SHP77 treated with DMSO at 0.1 percent for 48 hours (cell line): ENCODE measurements at regions not wholly inside any gene's neighbourhood (a gene's known extent, or its start where the extent isn't known, plus 50 kb on each side); places are given as distances from the start of the nearest gene placed in this dataset.
"Not testable (repeated sequence)": the region's sequence is repeated elsewhere in the genome, so short reads cannot be mapped to it uniquely, and the experiment has no call there.

Source experiments
- DNase-seq: peaks from one replicate; lab custom pipeline; 2025; lab: John Stamatoyannopoulos, UW

DNA sequence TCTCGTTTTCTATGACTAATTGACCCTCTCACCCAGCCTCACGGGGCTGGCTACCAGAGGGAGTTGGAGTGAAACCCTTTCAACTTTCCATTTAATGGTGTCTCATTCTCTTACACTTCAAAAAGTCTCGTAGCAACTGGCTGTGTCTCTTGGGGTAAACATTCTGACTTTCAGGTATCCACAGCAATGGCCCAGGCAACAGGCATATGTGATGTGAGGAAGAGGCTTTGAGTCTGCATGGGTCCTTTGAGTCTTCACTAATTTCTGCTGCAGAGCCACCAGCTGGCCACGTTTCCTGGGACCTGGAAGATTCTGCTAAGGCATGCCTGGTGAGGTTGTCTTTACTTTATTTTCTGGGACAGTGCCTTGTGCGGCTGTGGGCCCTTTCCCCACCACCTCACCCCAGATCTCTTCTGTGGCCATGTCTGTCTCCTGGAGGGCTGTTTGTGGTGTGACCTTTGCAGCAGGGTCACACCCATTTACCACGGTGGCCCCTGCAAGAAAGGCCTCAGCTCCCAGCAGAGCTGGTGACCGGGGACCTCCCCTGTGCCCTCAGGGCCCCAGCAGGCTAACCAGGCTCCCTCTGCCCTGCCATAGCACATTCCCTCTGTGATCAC, 112.5 kb upstream of the FRG1 start:
- no peak for DNase-seq

DNA sequence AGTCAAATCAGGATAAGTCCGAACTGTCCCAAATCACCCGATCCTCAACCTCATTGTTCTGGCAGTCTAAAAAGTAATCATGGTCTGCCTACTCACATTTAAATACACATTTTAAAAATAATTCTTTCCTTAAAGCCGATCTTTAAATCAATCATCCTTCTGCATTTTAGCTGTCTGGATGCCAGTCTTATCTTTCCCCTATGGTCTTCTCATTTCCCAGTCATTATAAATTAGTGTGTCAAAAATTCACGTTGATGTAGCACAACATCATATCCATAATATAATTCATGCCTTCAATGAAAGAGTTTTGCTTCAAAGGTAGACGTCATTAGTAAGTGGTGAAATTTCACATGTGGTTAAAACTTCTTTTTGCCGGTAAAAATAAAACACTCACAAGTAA, 108.1 kb upstream of the FRG1 start:
- no peak for DNase-seq

DNA sequence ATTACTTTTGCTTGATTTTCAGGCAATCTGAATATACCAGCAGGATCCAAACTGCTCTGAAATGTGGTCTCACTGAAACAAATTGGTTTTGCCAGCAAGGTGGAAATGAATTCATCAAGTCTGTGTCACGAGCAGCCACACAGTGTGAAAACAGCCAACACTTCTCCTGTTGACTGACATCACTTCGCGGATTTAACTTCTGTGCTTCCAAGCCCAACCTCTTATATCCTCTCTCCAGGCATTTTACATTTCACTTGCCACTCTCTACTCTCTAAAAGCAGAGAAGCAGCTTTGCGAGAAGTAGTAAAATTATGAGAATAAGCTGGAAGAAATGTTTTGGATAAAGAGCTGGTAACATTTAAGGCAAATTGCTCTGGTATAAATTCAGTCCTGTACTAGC, 106.1 kb upstream of the FRG1 start:
- DNase-seq, result no peak

DNA sequence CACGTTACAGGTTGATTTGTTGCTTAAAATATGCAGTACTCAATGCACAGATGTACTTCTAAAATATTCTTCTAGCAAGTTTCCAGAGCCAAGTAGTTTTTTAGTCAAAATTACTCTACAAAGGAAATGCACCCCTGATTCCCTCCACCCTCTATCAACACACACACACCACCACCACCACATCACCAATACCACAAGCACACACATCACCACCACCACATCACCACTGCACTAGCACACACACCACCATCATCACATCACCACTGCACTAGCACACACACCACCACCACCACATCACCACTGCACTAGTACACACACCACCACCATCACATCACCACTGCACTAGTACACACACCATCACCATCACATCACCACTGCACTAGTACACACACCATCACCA, 105.2 kb upstream of the FRG1 start:
- no peak for DNase-seq

DNA sequence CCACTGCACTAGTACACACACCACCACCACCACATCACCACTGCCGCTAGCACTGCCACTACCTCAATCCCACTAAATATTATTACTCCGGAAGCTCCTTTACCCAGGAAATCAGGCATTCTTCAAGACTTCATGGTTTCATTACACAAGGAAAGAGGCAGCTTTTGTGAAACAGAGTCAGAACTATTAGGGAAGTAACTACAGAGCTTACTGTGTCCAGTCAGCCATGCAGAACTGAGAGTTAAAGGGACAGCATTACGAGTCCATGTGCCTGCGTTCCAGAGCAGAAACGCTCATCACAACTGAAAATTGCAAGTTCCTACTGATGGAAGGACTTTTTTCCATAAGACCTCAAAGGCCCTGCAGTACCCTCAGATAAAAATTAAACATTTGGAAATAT, 103.2 kb upstream of the FRG1 start:
- no peak for DNase-seq

DNA sequence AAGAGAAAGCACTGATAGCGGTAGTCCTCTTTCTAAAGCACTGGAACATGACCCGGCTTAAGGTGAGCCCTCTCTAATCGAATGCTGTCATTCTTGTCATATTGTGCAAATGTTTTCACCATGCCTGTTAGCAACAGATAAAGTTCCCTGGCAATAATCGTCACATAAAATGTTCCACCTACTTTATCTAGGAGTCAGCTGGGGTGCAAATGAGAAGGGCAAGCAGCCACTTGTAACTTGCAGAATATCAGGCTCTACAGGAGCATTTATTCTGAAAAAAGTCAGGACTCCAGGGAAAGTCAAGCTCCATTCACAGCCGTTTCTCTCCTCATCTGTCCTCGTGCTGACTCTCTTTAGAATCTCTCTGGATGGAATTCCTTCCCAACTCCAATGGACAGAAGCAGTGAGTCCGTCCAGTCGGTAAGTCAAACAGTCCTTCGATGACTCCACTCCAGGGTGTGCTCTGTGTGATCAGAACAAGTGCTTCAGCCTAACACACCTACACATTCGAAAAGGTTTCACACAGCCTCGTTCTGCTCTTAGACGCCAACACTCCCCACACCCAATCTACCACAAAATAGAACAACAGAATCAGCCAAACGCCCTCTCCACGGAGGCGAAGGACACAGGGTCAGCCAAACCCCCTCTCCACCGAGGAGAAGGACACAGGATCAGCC, 101.7 kb upstream of the FRG1 start:
- no peak for DNase-seq

DNA sequence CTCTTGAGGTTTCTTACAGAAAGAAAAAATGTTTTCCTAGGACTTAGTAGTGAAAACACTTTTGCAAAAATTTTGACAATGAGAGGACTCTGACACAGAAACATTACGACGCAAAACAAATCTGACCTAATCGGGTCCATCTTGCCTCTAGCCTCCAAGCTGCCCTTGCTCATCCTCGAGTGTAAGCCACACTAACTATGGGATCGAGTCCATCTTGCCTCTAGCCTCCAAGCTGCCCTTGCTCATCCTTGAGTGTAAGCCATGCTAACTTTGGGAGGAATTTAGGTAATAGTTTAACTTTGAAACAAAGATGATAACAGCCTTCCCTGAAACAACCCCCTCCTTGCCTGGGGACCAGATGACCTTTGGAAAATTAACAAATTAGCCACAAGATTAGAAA, 100.3 kb upstream of the FRG1 start:
- DNase-seq, result no peak

DNA sequence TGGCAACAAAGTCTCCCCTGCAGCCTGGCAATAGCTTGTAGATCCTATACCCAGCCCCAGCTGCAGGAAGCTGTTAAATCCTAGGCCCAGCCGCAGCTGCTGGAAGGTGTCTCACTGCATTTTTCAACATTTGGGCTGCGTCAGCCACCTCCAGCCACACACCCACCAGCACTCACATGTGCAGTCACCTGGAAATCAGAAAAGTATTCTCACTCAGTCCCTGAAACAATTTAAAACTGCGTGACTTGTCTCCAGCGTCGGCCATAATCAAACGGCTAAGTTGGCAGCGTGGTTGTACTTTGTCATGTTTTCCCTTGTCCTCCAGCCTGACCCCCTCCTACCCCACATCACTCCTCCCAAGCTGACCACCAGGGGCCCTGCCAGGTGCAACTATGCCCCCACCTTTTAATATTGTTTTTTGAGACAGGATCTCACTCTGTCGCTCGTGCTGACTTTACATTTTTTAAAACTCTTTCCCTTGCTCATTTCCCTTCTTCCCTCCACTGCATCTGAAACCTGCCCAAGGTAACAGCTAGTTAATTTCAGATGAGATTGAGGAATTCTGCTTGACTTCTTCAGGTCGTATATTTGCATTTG, 97.2 kb upstream of the FRG1 start:
- DNase-seq, result no peak

DNA sequence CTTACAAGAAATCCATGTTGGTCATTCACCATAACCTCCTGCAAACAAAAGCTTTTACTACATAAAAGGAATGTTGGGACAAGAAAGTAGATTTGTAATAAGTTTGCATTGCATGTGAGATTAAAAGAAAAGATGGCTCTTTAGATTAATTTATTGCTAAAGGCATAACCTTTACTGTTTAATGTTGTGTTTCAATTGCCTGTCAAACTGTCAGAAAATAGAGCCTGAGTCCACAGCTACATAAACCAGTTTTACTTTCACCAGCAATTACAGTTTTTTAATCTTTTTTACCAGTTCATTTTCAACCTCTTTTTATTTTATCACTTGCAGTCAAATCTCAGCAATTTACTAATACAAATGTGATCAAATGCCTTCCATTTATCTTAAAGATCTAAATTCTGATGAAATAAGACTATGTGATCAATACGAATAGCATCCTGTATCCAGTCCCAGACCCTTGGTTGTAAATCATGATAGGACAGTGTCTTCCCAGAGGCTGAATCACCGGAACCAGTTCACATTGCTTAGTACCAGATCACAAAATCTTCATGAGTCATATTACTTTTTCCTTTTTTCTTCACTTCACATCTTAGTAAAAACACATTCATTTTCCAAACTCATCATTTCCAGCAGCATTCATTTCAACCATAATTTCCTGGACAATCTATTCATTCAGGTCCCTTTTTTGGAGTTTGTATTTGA, 95.4 kb upstream of the FRG1 start:
- no peak for DNase-seq

DNA sequence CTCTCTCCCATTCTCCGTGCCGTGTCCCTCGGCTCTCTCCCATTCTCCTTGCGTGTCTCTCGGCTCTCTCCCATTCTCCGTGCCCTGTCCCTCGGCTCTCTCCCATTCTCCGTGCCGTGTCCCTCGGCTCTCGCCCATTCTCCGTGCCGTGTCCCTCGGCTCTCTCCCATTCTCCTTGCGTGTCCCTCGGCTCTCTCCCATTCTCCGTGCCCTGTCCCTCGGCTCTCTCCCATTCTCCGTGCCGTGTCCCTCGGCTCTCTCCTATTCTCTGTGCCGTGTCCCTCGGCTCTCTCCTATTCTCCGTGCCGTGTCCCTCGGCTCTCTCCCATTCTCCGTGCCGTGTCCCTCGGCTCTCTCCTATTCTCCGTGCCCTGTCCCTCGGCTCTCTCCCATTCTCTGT, 94.6 kb upstream of the FRG1 start:
- not testable (repeated sequence) for DNase-seq

DNA sequence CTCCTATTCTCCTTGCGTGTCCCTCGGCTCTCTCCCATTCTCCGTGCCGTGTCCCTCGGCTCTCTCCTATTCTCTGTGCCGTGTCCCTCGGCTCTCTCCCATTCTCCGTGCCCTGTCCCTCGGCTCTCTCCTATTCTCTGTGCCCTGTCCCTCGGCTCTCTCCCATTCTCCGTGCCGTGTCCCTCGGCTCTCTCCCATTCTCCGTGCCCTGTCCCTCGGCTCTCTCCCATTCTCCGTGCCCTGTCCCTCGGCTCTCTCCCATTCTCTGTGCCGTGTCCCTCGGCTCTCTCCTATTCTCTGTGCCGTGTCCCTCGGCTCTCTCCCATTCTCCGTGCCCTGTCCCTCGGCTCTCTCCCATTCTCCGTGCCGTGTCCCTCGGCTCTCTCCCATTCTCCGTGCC, 94.1 kb upstream of the FRG1 start:
- DNase-seq, result not testable (repeated sequence)

DNA sequence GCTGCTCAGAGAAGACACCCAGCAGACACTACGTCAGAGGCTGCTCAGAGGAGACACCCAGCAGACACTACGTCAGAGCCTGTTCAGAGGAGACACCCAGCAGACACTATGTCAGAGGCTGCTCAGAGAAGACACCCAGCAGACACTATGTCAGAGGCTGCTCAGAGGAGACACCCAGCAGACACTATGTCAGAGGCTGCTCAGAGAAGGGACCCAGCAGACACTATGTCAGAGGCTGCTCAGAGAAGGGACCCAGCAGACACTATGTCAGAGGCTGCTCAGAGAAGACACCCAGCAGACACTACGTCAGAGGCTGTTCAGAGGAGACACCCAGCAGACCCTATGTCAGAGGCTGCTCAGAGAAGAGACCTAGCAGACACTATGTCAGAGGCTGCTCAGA, 92.0 kb upstream of the FRG1 start:
- DNase-seq, result not testable (repeated sequence)

DNA sequence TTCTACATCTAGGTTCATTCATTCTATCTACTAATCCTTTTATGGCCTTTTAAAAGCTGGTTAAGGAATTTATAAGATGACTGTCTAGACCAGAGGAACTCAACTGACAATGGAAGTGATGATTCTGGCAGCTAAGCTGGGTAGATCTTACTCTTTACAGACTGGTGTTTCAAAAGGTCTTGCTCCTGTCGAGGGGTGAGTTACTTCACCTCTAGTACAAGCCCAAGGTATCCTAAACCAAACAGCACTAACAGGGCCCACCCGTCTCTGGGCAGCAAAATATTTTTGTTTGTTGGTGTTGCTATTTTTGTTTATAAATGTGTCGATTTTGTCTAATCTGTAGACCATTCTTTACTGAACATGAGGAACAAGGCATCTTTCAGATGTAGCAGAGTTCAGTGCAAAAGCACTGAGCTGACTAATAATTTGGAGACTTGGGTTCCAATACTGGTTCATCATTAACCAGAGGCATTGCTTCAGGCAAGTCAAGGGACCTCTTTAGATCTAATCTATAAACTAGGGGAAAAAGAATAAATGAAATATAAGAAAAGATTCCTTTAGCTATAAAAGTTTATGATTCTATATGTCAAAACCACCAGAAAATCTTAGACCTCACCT, 90.3 kb upstream of the FRG1 start:
- no peak for DNase-seq

DNA sequence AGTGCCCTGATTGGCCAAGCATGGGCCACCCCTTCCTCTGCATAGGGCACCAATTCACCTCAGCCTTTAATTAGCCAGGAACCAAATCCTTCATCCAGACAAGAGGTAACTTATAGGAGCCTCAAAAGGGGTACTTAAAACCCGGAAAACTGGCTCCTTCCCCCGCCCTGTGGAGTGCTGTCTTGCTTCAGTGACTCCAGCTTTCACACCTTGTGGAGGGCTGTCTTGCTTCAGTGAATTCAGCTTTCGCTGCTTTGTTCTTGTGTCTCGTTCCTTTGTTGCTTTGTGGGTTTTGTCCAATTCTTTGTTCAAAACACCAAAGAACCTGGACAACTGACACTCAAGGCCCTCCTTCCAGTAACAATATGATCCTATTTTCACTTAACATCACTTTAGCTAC, 82.2 kb upstream of the FRG1 start:
- no peak for DNase-seq

DNA sequence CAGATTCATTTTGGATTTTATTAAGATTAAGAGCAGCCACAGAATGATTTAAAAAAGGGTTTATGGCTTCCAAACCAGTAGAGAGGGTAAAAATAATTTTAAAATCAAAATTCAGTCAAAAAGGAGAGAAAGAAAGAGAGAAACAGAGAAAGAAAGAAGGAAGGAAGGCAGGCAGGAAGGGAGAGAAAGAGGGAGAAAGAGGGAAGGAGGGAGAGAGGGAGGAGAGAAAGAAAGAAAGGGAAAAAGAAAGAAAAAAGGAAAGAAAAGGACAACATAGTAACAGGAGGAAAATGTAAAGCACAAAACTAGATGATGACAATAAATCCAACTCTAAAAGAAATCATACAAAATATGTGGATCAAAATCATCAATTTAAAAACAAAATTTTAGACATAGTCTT, 79.6 kb upstream of the FRG1 start:
- DNase-seq, result no peak

DNA sequence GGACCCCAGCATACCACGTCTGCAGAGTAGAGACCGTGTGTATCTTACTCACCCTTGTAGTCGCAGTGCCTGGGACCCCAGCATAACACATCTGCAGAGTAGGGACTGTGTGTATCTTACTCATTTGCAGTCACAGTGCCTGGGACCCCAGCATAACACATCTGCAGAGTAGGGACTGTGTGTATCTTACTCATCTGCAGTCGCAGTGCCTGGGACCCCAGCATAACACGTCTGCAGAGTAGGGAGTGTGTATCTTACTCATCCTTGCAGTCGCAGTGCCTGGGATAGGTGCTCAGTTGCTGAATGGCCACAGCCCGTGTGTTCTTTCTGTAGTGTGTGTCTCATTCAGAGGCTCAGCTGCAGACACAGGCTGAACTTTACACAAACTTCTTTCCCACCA, 71.4 kb upstream of the FRG1 start:
- DNase-seq, result no peak

DNA sequence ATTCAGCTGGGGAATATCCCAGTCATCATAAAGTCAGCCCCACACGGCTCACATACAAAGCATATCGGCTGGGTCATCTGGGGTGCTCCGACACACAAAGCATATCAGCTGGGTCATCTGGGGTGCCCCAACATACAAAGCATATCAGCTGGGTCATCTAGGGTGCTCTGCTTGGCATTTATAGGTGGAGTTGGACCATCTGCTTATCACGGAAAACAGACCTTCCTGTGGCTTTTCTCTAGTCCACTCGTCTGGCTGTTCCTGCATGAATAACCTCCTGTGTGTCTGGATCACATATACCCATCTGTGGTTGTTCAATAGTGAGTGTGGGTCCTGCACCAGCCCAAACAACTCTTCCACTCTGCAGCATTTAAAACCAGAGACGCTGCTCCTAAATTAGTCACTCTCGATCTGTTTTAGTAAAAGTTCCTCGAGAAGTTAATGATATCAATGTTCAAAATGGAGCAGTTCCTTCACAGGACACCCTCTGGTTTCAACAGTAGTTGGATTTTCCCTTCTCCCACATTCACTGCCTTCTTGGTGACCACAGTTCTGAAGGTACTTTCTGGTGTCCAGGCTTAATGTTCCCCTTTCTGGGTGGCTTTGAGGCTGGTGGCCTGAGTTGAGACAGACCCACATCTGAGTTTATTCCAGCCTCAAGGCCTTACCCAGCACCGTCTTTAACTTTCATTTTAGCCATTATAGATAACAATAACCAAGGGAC, 70.0 kb upstream of the FRG1 start:
- DNase-seq, result no peak

DNA sequence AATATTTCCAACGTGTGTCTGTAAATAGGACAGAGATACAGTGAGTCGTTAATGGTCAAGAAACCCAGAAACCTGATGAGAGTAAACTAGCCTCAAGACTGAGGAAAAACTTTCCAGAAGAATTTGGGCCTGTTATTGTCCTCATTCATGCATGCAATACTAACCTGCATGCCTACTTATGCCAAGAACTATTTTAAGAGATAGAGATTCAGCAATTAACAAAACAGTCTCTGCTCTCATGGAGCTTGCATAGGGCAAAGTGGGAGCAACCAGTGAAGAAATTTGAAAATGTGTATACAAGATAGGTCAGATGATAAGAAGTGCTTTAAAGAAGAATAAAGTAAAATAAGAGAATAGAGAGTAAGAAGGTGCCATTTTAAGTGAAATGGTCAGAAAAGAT, 66.1 kb upstream of the FRG1 start:
- no peak for DNase-seq

DNA sequence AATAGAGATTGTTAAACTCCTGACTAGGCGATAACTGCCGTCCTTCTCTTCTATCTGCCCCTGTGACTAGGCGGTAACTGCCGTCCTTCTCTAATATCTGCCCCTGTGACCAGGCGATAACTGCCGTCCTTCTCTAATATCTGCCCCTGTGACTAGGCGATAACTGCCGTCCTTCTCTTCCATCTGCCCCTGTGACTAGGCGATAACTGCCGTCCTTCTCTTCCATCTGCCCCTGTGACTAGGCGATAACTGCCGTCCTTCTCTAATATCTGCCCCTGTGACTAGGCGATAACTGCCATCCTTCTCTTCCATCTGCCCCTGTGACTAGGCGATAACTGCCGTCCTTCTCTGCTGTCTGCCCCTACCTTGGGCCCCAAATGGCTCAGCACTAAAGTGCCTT, 59.5 kb upstream of the FRG1 start:
- not testable (repeated sequence) for DNase-seq

DNA sequence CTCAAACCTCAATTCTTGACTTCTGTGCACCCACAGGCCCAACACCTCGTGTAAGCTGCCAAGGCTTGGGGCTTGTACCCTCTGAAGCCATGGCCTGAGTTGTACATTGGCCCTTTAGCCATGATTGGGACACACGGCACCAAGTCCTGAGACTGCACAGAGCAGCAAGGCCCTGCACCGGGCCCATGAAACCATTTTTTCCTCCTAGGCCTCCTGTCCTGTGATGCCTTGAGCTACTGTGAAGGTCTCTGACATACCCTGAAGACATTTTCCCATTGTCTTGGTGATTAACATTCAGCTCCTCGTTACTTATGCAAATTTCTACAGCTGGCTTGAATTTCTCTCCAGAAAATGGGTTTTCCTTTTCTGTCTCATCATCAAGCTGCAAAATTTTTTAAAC, 52.3 kb upstream of the FRG1 start:
- not testable (repeated sequence) for DNase-seq
